ENCODE measurements at regions not wholly inside any gene's neighbourhood (a gene's known extent, or its start where the extent isn't known, plus 50 kb on each side); places are given as distances from the start of the nearest gene placed in this dataset.

DNA sequence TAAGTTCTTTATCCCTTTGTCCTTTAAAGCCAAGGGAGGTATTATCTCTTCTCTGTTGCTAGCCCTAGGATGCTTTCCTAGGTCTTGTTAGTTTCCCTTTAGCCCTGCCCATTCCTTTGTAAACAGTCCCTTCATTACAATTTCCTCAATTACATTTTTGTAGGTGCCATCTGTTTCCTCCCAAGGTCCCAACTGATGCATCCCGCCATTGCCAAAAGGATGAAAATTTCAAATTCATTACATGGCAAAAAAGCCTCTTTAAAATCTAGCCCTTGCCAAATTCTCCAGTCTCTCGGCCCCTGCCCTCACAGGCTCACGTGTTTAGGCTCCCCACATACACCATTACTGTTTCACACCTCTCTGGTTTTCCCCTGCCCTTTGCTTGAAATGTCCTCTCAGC, 151.9 kb upstream of the C1orf87 start:
- TF ChIP-seq POLR2AphosphoS5 (IDR thresholded peaks at IDR 0.05) (no peak), CTCF (IDR thresholded peaks at IDR 0.05) (no peak), POLR2A (IDR thresholded peaks at IDR 0.05) (no peak), EP300 (IDR thresholded peaks at IDR 0.05) (no peak)
- Histone ChIP-seq H3K9me3 (no peaks in the 10 kb centered on the region), H3K4me3 (no peak overlapping the region), H3K36me3 (no peaks in the 10 kb centered on the region), H3K4me1 (no peaks in the 10 kb centered on the region), H3K27me3 (no peaks in the 10 kb centered on the region), H3K27ac (no peak overlapping the region)
- DNase-seq: no peak
- 78 to 86% methylated on average over 3 of the region's 3 CpGs for WGBS, 2 donors
- intact Hi-C loops (cut with DNase I): no loop called here

- TF ChIP-seq POLR2AphosphoS5 (IDR thresholded peaks at IDR 0.05): no peak
- TF ChIP-seq CTCF (IDR thresholded peaks at IDR 0.05): no peak
- no peak for TF ChIP-seq POLR2A (IDR thresholded peaks at IDR 0.05)
- TF ChIP-seq EP300 (IDR thresholded peaks at IDR 0.05): no peak
- intact Hi-C loops (cut with DNase I): no loop called here
- Histone ChIP-seq H3K9me3 (no peaks in the 10 kb centered on the region), H3K4me1 (no peaks in the 10 kb centered on the region), H3K36me3 (no peaks in the 10 kb centered on the region), H3K27ac (no peak overlapping the region), H3K27me3 (no peaks in the 10 kb centered on the region), H3K4me3 (no peak overlapping the region)
- 92 to 96% methylated on average over 3 of the region's 3 CpGs for WGBS, 2 donors
- DNase-seq: no peak
Observed at GRCh38 chr1:60224523-60224922, 151.0 kb upstream of the C1orf87 start.

DNA sequence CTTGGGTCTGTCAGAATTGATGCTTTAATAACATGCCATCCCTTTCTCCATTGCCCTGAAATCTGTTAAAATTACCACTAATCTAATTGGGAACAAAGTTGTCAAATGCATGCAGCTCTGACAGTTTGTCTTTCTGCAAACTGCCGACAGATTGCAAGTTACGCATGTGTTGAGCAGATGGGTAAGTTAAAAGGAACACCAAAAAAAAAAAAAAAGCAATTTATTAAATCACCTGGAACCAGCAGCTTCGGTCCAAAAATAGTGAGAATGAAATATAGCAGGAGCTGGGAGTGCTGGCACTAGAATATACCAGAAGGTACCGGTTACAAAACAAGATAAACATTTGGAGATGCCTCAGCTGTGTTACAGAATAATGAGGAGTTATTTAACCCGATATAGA, 149.6 kb upstream of the C1orf87 start:
- Histone ChIP-seq H3K27me3 (no peaks in the 10 kb centered on the region), H3K27ac (no peak overlapping the region), H3K4me3 (no peak overlapping the region), H3K36me3 (no peaks in the 10 kb centered on the region), H3K4me1 (no peaks in the 10 kb centered on the region), H3K9me3 (no peaks in the 10 kb centered on the region)
- intact Hi-C loops (cut with DNase I): no loop called here
- WGBS, 2 donors: 75 to 80% methylated on average over 5 of the region's 5 CpGs
- DNase-seq: no peak
- TF ChIP-seq POLR2A (IDR thresholded peaks at IDR 0.05): no peak
- no peak for TF ChIP-seq CTCF (IDR thresholded peaks at IDR 0.05)
- TF ChIP-seq POLR2AphosphoS5 (IDR thresholded peaks at IDR 0.05): no peak
- TF ChIP-seq EP300 (IDR thresholded peaks at IDR 0.05): no peak

GRCh38 chr1:60222360-60223115, 149.0 kb upstream of the C1orf87 start:
- Histone ChIP-seq H3K36me3 (no peaks in the 10 kb centered on the region), H3K9me3 (no peaks in the 10 kb centered on the region), H3K4me1 (no peaks in the 10 kb centered on the region), H3K27ac (no peak overlapping the region), H3K4me3 (no peak overlapping the region), H3K27me3 (no peaks in the 10 kb centered on the region)
- no peak for DNase-seq
- TF ChIP-seq EP300 (IDR thresholded peaks at IDR 0.05) (no peak), CTCF (IDR thresholded peaks at IDR 0.05) (no peak), POLR2AphosphoS5 (IDR thresholded peaks at IDR 0.05) (no peak), POLR2A (IDR thresholded peaks at IDR 0.05) (no peak)
- 66 to 78% methylated on average over 11 of the region's 11 CpGs for WGBS, 2 donors
- intact Hi-C loops (cut with DNase I): no loop called here

DNA sequence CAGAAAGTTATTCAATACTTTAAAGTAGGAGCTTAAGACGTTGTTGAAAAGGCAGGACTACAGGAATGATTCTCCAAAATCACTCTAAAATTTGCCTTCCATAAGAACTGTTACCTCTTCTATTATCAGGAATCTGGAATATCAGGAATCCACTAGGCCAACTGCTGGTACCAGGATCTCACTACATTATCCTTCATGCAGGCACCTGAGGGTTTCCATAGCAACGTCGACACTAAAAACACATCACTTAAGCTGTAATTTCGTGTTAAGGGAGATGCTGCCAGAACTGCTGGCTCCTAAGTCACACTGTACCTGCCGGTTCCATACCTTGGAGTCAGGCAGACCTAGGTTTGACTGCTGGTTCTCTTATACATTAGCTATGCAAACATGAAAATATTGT, 139.7 kb upstream of the C1orf87 start:
- 79 to 84% methylated on average over 5 of the region's 5 CpGs for WGBS, 2 donors
- no peak for TF ChIP-seq EP300 (IDR thresholded peaks at IDR 0.05)
- TF ChIP-seq POLR2AphosphoS5 (IDR thresholded peaks at IDR 0.05): no peak
- TF ChIP-seq CTCF (IDR thresholded peaks at IDR 0.05): no peak
- no peak for TF ChIP-seq POLR2A (IDR thresholded peaks at IDR 0.05)
- Histone ChIP-seq H3K9me3 (no peaks in the 10 kb centered on the region), H3K27ac (no peak overlapping the region), H3K4me1 (no peaks in the 10 kb centered on the region), H3K27me3 (no peaks in the 10 kb centered on the region), H3K4me3 (no peak overlapping the region), H3K36me3 (no peaks in the 10 kb centered on the region)
- no peak for DNase-seq
- intact Hi-C loops (cut with DNase I): no loop called here
